ENCODE measurements at regions not wholly inside any gene's neighbourhood (a gene's known extent, or its start where the extent isn't known, plus 50 kb on each side); places are given as distances from the start of the nearest gene placed in this dataset.

- TF ChIP-seq CTCF (IDR thresholded peaks at IDR 0.05): no peak
- no peak for TF ChIP-seq EZH2phosphoT487 (IDR thresholded peaks at IDR 0.05)
Observed at GRCh38 chr12:4843907-4844306, 65.8 kb upstream of the KCNA1 start.
